GM12874 (cell line): ENCODE measurements at regions not wholly inside any gene's neighbourhood (a gene's known extent, or its start where the extent isn't known, plus 50 kb on each side); places are given as distances from the start of the nearest gene placed in this dataset.

Experiments used
- CTCF ChIP-seq: IDR thresholded peaks from 2 replicates; pipeline ENCODE4 v1.5.1; 2011; ENCODE audit warnings: low read depth, mild to moderate bottlenecking, control low read depth, low read length, moderate library complexity; ENCODE audit not compliant: insufficient read depth

DNA sequence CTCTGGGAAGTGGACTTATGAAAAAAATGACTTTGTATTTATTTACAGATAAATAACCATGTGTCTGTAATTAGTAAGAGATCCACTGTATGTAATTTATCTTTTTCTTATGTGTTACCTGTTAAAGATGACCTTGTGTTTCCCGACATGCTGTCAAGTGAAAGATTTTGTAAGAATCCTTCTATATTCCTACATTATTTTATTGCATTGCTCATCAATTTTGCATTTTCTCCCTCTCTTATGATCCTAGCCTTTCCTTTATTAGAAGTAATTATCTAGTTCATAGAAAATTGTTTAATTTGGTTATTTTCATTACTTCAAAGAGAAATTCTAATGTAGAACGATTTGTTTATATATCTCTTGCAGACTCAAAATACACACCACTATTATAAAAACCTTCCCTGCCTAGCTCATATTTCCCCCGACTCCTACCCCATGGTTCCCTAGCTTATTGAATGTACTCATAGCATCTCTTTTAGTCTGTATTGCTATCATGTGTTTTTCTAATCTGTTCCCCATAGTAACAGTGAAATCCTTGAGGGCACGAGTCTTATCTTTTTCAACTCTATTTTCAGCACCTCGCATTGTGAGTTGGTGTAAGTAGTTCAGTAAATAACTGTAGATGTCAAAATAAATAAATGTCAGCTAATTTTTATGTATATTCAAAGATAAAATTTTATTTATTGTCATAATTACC, 774.4 kb downstream of the HDGFL1 start:
- no peak for TF ChIP-seq CTCF

DNA sequence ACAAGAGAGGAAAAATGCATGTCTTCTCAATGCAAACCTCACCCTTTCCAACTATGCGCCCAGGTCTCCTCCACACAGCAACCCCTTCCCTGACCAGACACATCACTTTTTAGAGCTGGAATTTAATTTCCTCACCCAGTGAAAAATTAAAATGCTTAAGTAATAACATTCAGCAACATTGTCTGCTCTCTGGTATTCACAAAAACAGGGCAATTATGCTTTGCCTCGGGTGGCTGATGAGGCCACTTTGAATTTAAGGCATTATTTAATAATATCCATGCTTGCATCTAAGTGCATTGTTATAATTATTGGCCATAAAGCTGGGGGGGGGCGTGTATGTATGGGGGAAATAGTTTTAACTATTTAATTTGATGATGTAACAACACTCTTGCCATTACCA, 777.8 kb upstream of the NRSN1 start:
- no peak for TF ChIP-seq CTCF

DNA sequence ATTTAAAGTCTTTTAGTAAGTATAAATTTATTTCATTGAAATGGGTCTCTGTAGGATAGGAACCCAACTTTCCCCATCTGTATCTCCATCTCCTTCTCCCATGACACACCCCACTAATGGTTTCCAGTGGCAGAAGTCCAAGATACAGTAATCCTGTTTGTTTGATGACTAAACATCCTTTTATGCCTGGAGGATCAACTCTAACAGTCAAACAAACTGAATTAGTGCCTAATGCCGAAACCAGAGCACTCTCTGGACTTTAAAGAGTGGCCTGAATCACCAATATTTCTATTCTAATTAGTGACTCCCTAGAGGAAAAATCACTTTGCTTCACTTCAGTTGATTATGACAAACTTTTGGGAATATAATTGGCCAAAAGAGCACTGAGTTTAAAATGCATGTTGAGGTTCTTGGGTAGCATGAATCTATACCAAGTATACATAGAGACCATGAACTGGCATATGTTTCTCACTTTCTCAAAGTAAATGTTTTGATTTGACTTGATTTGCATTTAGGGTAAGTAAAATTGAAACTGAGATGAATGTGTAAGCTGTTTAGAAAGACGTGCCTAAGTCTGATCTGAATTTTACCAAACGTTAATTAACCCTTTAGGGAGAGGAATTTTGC, 776.4 kb upstream of the NRSN1 start:
- TF ChIP-seq CTCF, result no peak

DNA sequence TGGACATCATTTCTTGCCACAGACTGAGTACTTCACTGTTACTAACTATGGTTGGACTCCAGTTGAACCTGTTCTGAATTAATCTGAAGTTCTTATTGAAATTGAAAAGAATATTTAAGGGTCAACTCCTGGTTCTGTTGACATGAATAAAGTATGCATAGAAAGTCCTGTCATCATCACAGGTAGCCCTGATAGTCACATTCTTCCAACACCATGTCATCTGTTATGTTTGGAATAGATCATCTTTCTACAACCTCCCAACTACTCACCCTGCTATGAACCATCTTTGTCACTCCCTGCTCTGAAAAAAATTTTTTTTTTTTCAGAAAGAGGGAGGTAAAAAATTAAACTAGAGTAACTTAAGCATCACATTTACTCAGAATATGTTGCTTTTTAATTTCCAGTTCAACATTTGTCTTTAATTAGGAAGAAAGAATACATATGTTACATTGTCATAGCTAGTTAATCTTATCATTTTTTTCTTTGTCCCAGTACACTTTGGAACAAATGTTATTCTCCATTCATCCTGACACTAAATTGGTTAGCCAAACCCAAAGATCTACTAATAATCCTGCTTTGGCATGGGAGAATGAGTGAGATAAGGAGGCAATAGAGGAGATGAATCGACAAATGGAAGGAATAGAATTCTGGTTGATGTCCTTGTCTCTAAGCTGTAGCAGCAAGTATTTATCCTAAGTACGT, 775.1 kb upstream of the NRSN1 start:
- TF ChIP-seq CTCF, result no peak

GRCh38 chr6:23354004-23354403, 772.0 kb upstream of the NRSN1 start:
- no peak for TF ChIP-seq CTCF

DNA sequence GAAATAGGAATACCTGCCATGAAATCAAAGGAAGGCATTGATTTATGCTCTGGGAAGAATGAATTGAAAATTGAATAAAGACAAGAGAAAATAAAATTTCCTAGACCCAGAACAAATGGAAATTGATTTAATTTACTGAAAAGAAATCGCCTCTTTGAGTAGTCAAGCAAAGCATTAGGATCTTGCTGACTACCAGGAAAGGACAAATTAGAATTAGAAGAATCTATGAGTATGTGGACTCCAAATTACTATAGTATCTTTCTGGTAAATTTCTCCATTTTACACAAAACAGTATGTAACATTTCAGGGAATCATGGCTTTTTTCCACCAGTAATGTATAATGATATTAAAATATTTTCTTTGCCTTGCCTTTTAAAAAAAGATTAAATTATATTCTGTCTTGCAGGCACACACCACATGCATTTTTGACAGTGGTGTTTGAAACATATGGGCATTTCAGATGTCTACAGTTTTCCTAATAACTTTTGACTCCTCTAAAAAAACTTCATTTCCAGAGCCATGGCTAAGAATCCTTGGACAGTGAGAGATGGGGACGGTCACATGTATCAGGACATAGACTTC, 768.7 kb upstream of the NRSN1 start:
- no peak for TF ChIP-seq CTCF

DNA sequence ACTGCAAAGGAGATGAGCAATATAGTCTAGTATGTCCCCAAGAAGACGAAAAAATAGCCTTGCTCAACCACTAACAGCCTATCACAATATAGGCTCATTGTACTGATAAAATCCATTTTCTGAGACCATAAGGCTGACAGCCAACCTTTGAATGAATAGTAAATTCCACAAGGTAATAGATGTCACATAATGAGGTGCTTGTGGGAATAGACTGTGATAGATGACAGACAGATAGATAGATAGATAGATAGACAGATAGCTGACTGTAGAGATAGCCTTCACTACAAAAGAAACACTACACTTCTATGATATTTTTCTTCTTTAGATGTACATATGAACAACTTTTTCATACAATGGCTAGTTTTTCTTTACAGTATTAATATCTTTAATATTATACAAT, 760.3 kb upstream of the NRSN1 start:
- TF ChIP-seq CTCF, result no peak
